GM23338 (cell line): ENCODE measurements at regions not wholly inside any gene's neighbourhood (a gene's known extent, or its start where the extent isn't known, plus 50 kb on each side); places are given as distances from the start of the nearest gene placed in this dataset.
A peak's percentile ranks its signal among the peaks of the same experiment; 100 is the strongest.

ENCODE experiments used
- ATAC-seq: fragments of 200-7000 bp; cut with Tn5 transposase; 3 replicates; pipeline ENCODE4 v1.9.1; 2020
- DNase-seq: peaks from one replicate; pipeline ENCODE4 v3.0.0-alpha.2; 2015; ENCODE audit warnings: low spot score
- H2AFZ ChIP-seq: fragments of 200-600 bp; sonication (generic); 2 replicates; pipeline ENCODE4 v1.8.0; 2016; ENCODE audit warnings: antibody characterized with exemption, mild to moderate bottlenecking, moderate library complexity
- H3F3A ChIP-seq: fragments of 200-600 bp; sonication (generic); replicated peaks from 2 replicates; pipeline ENCODE4 v1.8.0; 2017; ENCODE audit warnings: antibody characterized with exemption, mixed run types, low read depth
- H3K27ac ChIP-seq: fragments of 200-600 bp; sonication (generic); 2 replicates; pipeline ENCODE4 v1.6.1; 2016; ENCODE audit warnings: low read depth
- H3K27me3 ChIP-seq: fragments of 200-600 bp; sonication (generic); 2 replicates; pipeline ENCODE4 v1.8.0; 2016; ENCODE audit warnings: mild to moderate bottlenecking, mixed run types, moderate library complexity; ENCODE audit not compliant: insufficient read depth
- H3K36me3 ChIP-seq: fragments of 200-600 bp; sonication (generic); 2 replicates; pipeline ENCODE4 v1.8.0; 2016; ENCODE audit warnings: mild to moderate bottlenecking; ENCODE audit not compliant: insufficient read depth
- H3K4me1 ChIP-seq: fragments of 200-600 bp; sonication (generic); 2 replicates; pipeline ENCODE4 v1.8.0; 2016; ENCODE audit warnings: mild to moderate bottlenecking, moderate library complexity; ENCODE audit not compliant: insufficient read depth
- H3K4me2 ChIP-seq: fragments of 200-600 bp; sonication (generic); 2 replicates; pipeline ENCODE4 v1.7.1; 2017; ENCODE audit warnings: mixed run types
- H3K4me3 ChIP-seq: fragments of 200-600 bp; sonication (generic); 2 replicates; pipeline ENCODE4 v1.6.1; 2016; ENCODE audit warnings: mixed run types
- H3K79me2 ChIP-seq: fragments of 200-600 bp; sonication (generic); replicated peaks from 2 replicates; pipeline ENCODE4 v1.8.0; 2017; ENCODE audit warnings: mild to moderate bottlenecking; ENCODE audit not compliant: insufficient read depth
- H3K9me2 ChIP-seq: fragments of 200-600 bp; sonication (generic); 2 replicates; pipeline ENCODE4 v1.8.0; 2017; ENCODE audit not compliant: insufficient read depth
- H4K20me1 ChIP-seq: fragments of 200-600 bp; sonication (generic); replicated peaks from 2 replicates; pipeline ENCODE4 v1.8.0; 2017; ENCODE audit warnings: mild to moderate bottlenecking; ENCODE audit not compliant: insufficient read depth
- H3K27ac Mint-ChIP-seq: 2 replicates; pipeline ENCODE4 v1.8.0; 2020; ENCODE audit warnings: inconsistent platforms, mild to moderate bottlenecking, moderate library complexity, mixed read lengths
- H3K27me3 Mint-ChIP-seq: 3 replicates; pipeline ENCODE4 v1.8.0; 2022; ENCODE audit warnings: low read depth, mild to moderate bottlenecking, moderate library complexity, mixed read lengths, inconsistent platforms; ENCODE audit not compliant: insufficient read depth, poor library complexity
- H3K36me3 Mint-ChIP-seq: 3 replicates; pipeline ENCODE4 v1.8.0; 2021; ENCODE audit warnings: low read depth, mild to moderate bottlenecking, inconsistent platforms, moderate library complexity, mixed read lengths
- H3K4me1 Mint-ChIP-seq: 3 replicates; pipeline ENCODE4 v1.8.0; 2020; ENCODE audit warnings: mild to moderate bottlenecking, inconsistent platforms, mixed read lengths
- H3K4me3 Mint-ChIP-seq: 3 replicates; pipeline ENCODE4 v1.8.0; 2021; ENCODE audit warnings: moderate library complexity, mild to moderate bottlenecking, inconsistent platforms, mixed read lengths
- H3K9me3 Mint-ChIP-seq: 3 replicates; pipeline ENCODE4 v1.8.0; 2020; ENCODE audit warnings: moderate library complexity, mild to moderate bottlenecking, inconsistent platforms, mixed read lengths
- CREB1 ChIP-seq: fragments of 250-450 bp; sonication (Bioruptor Pico); IDR thresholded peaks from 2 replicates; pipeline ENCODE4 v1.5.0; 2020; ENCODE audit warnings: low read depth, mild to moderate bottlenecking, moderate library complexity
- CTCF ChIP-seq, 2 experiments: fragments of 200-600 bp in 1 of 2; sonication (generic) in 1 of 2; conservative IDR thresholded peaks; 2 replicates each; pipeline versions ENCODE4 v1.5.1 to v1.6.1; 2016 to 2017; ENCODE audit warnings: antibody characterized with exemption in 2 of 2, low read depth in 2 of 2, mild to moderate bottlenecking in 2 of 2, moderate library complexity in 1 of 2
- ETS1 ChIP-seq: IDR thresholded peaks from 2 replicates; pipeline ENCODE4 v1.6.1; 2016; ENCODE audit warnings: antibody characterized with exemption
- EZH2 ChIP-seq: fragments of 200-600 bp; sonication (generic); IDR thresholded peaks from one replicate; pipeline ENCODE4 v1.8.0; 2017; ENCODE audit warnings: antibody characterized with exemption, mild to moderate bottlenecking, low read depth; ENCODE audit not compliant: unreplicated experiment
- EZH2phosphoT487 ChIP-seq: fragments of 200-600 bp; sonication (generic); IDR thresholded peaks from one replicate; pipeline ENCODE4 v1.8.1; 2018; ENCODE audit warnings: antibody characterized with exemption; ENCODE audit not compliant: unreplicated experiment
- JUNB ChIP-seq: IDR thresholded peaks from one replicate; pipeline ENCODE4 v1.6.1; 2016; ENCODE audit warnings: antibody characterized with exemption; ENCODE audit not compliant: unreplicated experiment
- NANOG ChIP-seq: IDR thresholded peaks from 2 replicates; pipeline ENCODE4 v1.6.1; 2016; ENCODE audit warnings: antibody characterized with exemption, borderline replicate concordance
- POLR2AphosphoS5 ChIP-seq: IDR thresholded peaks from 2 replicates; pipeline ENCODE4 v1.6.1; 2016; ENCODE audit warnings: antibody characterized with exemption, low read depth
- REST ChIP-seq: IDR thresholded peaks from one replicate; pipeline ENCODE4 v1.6.1; 2018; ENCODE audit warnings: antibody characterized with exemption; ENCODE audit not compliant: unreplicated experiment
- ZNF114 ChIP-seq: fragments of 250-450 bp; sonication (Bioruptor Pico); IDR thresholded peaks from 2 replicates; pipeline ENCODE4 v1.5.0; 2020; ENCODE audit warnings: mild to moderate bottlenecking, moderate library complexity
- ZNF331 ChIP-seq: fragments of 250-450 bp; sonication (Bioruptor Pico); IDR thresholded peaks from 2 replicates; pipeline ENCODE4 v1.5.0; 2020; ENCODE audit warnings: low read depth, mild to moderate bottlenecking, moderate library complexity

GRCh38 chr14:27686137-27686536, 1080.5 kb upstream of the FOXG1 start:
- Mint-ChIP-seq H3K4me3 (no peak overlapping the region), H3K27ac (no peak overlapping the region), H3K4me1 (peaks cover 42% of the 10 kb centered on the region), H3K9me3 (no peaks in the 10 kb centered on the region), H3K36me3 (no peaks in the 10 kb centered on the region), H3K27me3 (peaks cover 2% of the 10 kb centered on the region)
- no peak overlapping the region for H3K4me3 ChIP-seq
- DNase-seq = no peak
- H3K9me2 ChIP-seq = no peaks in the 10 kb centered on the region
- no peaks in the 10 kb centered on the region for H3K27me3 ChIP-seq
- H3K4me2 ChIP-seq = no peak overlapping the region
- no peaks in the 10 kb centered on the region for H4K20me1 ChIP-seq
- H3F3A ChIP-seq = no peaks in the 10 kb centered on the region
- no peak for TF ChIP-seq ETS1
- no peak for TF ChIP-seq ZNF114 (CRISPR knock-in tag)
- no peak for TF ChIP-seq NANOG
- TF ChIP-seq POLR2AphosphoS5 = no peak
- no peak for TF ChIP-seq JUNB
- H3K79me2 ChIP-seq = no peaks in the 10 kb centered on the region
- H3K4me1 ChIP-seq = peaks cover 47% of the 10 kb centered on the region
- no peak overlapping the region for H3K27ac ChIP-seq
- peak overlapping the region; percentile 56; the same call in 1 of the 2 replicates for H2AFZ ChIP-seq
- no peak for ATAC-seq
- no peaks in the 10 kb centered on the region for H3K36me3 ChIP-seq

- H3K4me3 Mint-ChIP-seq = no peak overlapping the region
- Histone ChIP-seq H3K79me2 (no peaks in the 10 kb centered on the region), H2AFZ (peak overlapping the region; percentile 33; the same call in 1 of the 2 replicates), H3K9me2 (no peaks in the 10 kb centered on the region), H4K20me1 (no peaks in the 10 kb centered on the region), H3K4me3 (no peak overlapping the region), H3K4me1 (peaks cover 38% of the 10 kb centered on the region), H3K4me2 (peak overlapping the region; percentile 21), H3K27me3 (no peaks in the 10 kb centered on the region), H3K27ac (peak overlapping the region; percentile 53; the same call in 1 of the 2 replicates), H3F3A (no peaks in the 10 kb centered on the region), H3K36me3 (no peaks in the 10 kb centered on the region)
- H3K27ac Mint-ChIP-seq = no peak overlapping the region; the same call in 1 of the 2 replicates
- no peaks in the 10 kb centered on the region for H3K9me3 Mint-ChIP-seq
- no peaks in the 10 kb centered on the region for H3K27me3 Mint-ChIP-seq
- DNase-seq (peak; percentile 30), ATAC-seq (peak; percentile 90)
- no peaks in the 10 kb centered on the region for H3K36me3 Mint-ChIP-seq
- peaks cover 36% of the 10 kb centered on the region for H3K4me1 Mint-ChIP-seq
- TF ChIP-seq ETS1 (no peak), POLR2AphosphoS5 (no peak), JUNB (no peak), NANOG (no peak), CREB1 (no peak), ZNF331 (no peak), EZH2phosphoT487 (no peak), REST (no peak), ZNF114 (CRISPR knock-in tag) (no peak), CTCF (conservative IDR thresholded peaks at IDR 0.05; ENCODE audit: low read depth in 2 of 2) (no peak), EZH2 (no peak)
Measured at GRCh38 chr14:27688841-27689444, 1077.6 kb upstream of the FOXG1 start.
